ENCODE measurements at regions not wholly inside any gene's neighbourhood (a gene's known extent, or its start where the extent isn't known, plus 50 kb on each side); places are given as distances from the start of the nearest gene placed in this dataset.

DNA sequence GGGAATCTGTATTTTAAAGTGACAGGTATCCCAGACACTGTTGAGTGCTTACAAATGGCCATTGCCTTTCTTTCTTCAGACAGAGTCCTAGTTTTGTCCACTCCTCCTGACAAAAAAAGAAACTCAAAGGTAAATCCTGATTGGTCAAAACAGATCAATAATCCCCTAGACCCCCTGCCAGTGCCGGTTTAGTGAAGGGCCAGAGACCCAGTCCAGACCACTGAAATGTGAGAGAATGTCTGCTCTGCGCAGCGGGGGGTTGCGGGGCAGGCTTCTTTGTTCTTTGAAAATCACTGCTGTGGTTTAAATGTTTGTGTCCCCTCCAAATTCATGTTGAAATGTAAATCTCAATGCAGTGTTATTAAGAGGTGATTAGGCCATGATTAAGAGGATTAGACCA is 177.7 kb upstream of the GPR26 start:
- no peaks in the 10 kb centered on the region for H3K9me3 ChIP-seq (replicated peaks; ENCODE audit: control insufficient read depth, insufficient read depth, low read depth, low read length)
- DNase-seq (ENCODE audit: extremely low read depth in 1 of 4, low spot score in 3 of 4) (no peak), FAIRE-seq (no peak), ATAC-seq (no peak)
- no peaks in the 10 kb centered on the region for H3K36me3 ChIP-seq (ENCODE audit: control insufficient read depth, insufficient read depth, low read length)
- intact Hi-C loops (cut with micrococcal nuclease) (no loop called here), in situ Hi-C loops (cut with MboI) (no loop called here)
- no peaks in the 10 kb centered on the region for H3K4me1 ChIP-seq (replicated peaks in 1 of 2; ENCODE audit: control insufficient read depth in 2 of 2, insufficient read depth in 2 of 2, low read length in 2 of 2)
- no peak overlapping the region for H2AFZ ChIP-seq (ENCODE audit: low read depth, low read length)
- no peaks in the 10 kb centered on the region for H4K20me1 ChIP-seq (replicated peaks; ENCODE audit: control insufficient read depth, insufficient read depth, low read length)
- H3K9me1 ChIP-seq (ENCODE audit: control insufficient read depth, insufficient read depth, low read length): no peaks in the 10 kb centered on the region
- H3K4me2 ChIP-seq (ENCODE audit: insufficient read depth, low read length): no peak overlapping the region
- no peak overlapping the region for H3K9ac ChIP-seq (ENCODE audit: insufficient read depth in 1 of 2, low read depth in 2 of 2, low read length in 2 of 2)
- BruUV-seq (replicated peaks): no TSS peak
- WGBS (ENCODE audit: insufficient coverage, low coverage, missing lambda C conversion rate): 0% methylated on average over 4 of the region's 4 CpGs
- TF ChIP-seq, protein P1, sequence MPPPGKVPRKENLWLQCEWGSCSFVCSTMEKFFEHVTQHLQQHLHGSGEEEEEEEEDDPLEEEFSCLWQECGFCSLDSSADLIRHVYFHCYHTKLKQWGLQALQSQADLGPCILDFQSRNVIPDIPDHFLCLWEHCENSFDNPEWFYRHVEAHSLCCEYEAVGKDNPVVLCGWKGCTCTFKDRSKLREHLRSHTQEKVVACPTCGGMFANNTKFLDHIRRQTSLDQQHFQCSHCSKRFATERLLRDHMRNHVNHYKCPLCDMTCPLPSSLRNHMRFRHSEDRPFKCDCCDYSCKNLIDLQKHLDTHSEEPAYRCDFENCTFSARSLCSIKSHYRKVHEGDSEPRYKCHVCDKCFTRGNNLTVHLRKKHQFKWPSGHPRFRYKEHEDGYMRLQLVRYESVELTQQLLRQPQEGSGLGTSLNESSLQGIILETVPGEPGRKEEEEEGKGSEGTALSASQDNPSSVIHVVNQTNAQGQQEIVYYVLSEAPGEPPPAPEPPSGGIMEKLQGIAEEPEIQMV (tag; conservative IDR thresholded peaks at IDR 0.05; ENCODE audit: low read depth): no peak
- TF ChIP-seq MTF1 (CRISPR knock-in tag; IDR thresholded peaks at IDR 0.05; ENCODE audit: borderline replicate concordance) (no peak), SOX6 (IDR thresholded peaks at IDR 0.05) (no peak), XRCC3 (IDR thresholded peaks at IDR 0.05) (no peak), KAT2B (IDR thresholded peaks at IDR 0.05; ENCODE audit: low read depth, low read length) (no peak), ZNF146 (CRISPR knock-in tag; IDR thresholded peaks at IDR 0.05; ENCODE audit: unreplicated experiment) (no peak)
- TF ChIP-seq, protein P2, sequence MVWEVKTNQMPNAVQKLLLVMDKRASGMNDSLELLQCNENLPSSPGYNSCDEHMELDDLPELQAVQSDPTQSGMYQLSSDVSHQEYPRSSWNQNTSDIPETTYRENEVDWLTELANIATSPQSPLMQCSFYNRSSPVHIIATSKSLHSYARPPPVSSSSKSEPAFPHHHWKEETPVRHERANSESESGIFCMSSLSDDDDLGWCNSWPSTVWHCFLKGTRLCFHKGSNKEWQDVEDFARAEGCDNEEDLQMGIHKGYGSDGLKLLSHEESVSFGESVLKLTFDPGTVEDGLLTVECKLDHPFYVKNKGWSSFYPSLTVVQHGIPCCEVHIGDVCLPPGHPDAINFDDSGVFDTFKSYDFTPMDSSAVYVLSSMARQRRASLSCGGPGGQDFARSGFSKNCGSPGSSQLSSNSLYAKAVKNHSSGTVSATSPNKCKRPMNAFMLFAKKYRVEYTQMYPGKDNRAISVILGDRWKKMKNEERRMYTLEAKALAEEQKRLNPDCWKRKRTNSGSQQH (CRISPR knock-in tag; IDR thresholded peaks at IDR 0.05): no peak
- H3K79me2 ChIP-seq (ENCODE audit: control insufficient read depth, insufficient read depth, low read length): no peaks in the 10 kb centered on the region
- no peak overlapping the region for H3K4me3 ChIP-seq
- ChIA-PET POLR2A (no interaction called here), CTCF (ENCODE audit: low intra/inter-chr PET ratio) (no interaction called here)
- H3K27me3 ChIP-seq (ENCODE audit: control insufficient read depth in 2 of 2, insufficient read depth in 2 of 2, low read length in 2 of 2): peaks cover 0 to 20% of the 10 kb centered on the region in 2 experiments; a peak in 1 of 5 replicates
- no peak overlapping the region for H3K27ac ChIP-seq (ENCODE audit: extremely low read depth, low read depth, low read length)
